Right lobe of liver (tissue), 4 donors: ENCODE measurements at regions not wholly inside any gene's neighbourhood (a gene's known extent, or its start where the extent isn't known, plus 50 kb on each side); places are given as distances from the start of the nearest gene placed in this dataset.

Experiments
- CTCF ChIP-seq, 4 donors: fragments of 200-600 bp in 3 of 4; fragments of 450-650 bp in 1 of 4; IDR thresholded peaks; one replicate each; pipeline versions ENCODE4 v1.5.1 to v1.8.0; 2016 to 2022; ENCODE audit warnings: antibody characterized with exemption in 4 of 4, mild to moderate bottlenecking in 2 of 4
- POLR2A ChIP-seq: fragments of 450-650 bp; IDR thresholded peaks from one replicate; pipeline ENCODE4 v1.6.1; 2017; ENCODE audit warnings: antibody characterized with exemption, mild to moderate bottlenecking
- donor health status: DM: no; HTN: no; CAD: no.
- donor health status: DM: no; HTN: no; CAD: no.
- donor health status: DM: no; HTN: yes; CAD: no.

- TF ChIP-seq CTCF (IDR thresholded peaks at IDR 0.05) (no peak), POLR2A (no peak)
These were observed 73.4 kb upstream of the TTC34 start for GRCh38 chr1:2874607-2875480.
